IPS-NIHi7 (cell line): ENCODE measurements at regions not wholly inside any gene's neighbourhood (a gene's known extent, or its start where the extent isn't known, plus 50 kb on each side); places are given as distances from the start of the nearest gene placed in this dataset.

Experiments used
- DNase-seq: peaks from one replicate; pipeline ENCODE4 v3.0.0; 2012; ENCODE audit warnings: mixed read lengths; ENCODE audit errors: extremely low spot score

- DNase-seq: peak; percentile 47
Observed at GRCh38 chr18:49658823-49659404, 97.1 kb downstream of the LIPG start.

DNA sequence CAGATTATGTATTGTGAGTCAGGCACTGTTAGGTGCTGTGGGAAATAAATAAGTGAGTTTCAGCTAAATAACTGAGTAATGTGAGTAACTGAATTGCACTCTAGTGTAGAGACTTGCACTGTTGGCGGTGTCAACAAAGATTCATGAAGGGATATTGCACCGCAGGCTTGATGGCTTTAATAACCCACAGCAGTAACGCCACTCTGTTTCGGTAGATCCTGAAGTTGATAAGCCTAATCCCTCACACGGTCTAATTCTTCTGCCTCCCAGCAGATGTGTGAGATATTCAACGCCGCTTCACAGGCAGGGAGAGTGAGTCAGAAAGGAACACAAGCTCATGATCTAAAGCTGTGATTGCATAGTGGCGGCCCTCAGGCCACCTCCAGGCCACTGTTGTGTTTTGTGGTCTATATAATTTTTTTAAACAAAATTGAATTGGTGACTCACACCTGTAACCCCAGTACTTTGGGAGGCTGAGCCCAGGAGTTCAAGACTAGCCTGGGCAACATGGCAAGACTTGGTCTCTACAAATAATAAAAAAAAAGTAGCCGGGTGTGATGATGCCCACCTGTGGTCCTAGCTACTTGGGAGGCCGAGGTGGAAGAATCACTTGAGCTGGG is 94.3 kb downstream of the LIPG start:
- DNase-seq: no peak

DNA sequence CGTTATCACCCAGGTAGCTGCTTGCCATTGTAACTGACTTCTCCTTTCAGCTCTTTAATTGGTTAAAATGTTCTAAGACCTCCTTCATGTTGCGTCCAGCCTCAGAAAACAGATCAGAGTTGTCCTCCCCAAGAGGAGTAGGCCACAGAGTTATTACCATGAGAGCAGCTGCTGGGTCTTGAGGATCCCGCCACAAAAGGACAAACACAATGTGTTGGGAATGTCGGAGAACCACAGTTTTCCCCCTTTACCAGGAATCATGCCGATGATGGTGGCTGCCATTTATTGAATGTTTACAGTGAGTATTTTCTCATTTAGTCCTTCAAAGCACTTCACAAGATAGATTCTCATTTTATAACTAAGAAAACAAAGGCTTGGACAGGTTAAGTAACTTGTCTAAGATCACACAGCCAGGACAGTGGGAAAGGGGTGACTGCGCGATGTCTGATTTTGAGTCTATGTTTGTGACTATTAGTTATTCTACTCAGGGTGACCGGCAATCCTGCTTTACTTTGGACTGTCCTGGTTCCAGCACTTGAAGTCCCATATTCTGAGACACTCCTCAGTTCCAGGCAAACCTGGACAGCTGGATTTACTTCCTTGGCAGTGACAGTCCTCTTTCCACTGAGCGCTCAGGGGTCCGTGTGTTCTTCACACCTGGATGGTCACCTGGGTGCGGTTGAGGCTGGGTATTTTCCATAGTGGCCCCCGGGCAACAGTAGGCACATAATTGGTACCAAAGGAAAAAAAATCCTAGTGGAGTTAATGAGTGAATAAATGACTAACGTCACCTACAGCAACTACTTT is 93.6 kb downstream of the LIPG start:
- DNase-seq: no peak

DNA sequence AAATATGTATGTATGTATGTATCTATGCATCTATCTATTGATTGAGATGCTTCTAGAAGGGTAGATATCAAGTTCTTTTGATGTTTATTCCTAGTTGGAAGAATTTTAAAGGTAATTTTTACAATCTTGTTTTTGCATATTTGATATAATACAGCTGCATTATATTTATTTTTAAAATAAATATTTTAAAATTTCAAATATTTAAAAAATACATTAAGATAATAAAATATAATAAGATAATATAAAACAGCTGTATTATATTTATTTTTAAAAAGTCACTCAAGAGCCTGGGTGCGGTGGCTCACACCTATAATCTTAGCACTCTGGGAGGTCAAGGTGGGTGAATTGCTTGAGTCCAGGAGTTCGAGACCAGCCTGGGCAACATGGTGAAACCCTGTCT is 92.5 kb downstream of the LIPG start:
- no peak for DNase-seq

- DNase-seq: no peak
Observed at GRCh38 chr18:49652881-49653724, 91.2 kb downstream of the LIPG start.

DNA sequence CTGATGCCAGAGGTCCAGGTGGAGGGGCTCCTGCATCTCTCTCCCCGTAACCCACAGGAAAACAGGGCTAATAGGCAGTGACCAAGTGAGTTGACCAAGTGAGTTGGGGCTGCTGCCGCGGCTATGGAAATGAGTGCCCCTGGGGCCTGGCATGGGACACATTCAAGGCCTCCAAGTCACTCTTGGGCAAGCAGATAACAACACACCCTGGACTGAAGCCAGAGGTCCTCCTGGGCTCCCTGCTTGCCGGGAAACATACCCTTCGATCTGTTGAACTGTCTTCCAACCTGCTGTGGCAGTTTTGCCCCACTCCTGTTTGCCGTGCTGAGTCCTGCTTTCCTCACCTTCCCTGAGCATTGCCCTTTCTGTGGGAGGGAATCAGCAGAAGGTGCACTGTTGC is 89.2 kb downstream of the LIPG start:
- no peak for DNase-seq

- DNase-seq: no peak
Observed at GRCh38 chr18:49650426-49650891, 88.6 kb downstream of the LIPG start.

- DNase-seq: peak; percentile 10
Observed at GRCh38 chr18:49648811-49649210, 87.0 kb downstream of the LIPG start.
